ENCODE measurements at regions not wholly inside any gene's neighbourhood (a gene's known extent, or its start where the extent isn't known, plus 50 kb on each side); places are given as distances from the start of the nearest gene placed in this dataset.

DNA sequence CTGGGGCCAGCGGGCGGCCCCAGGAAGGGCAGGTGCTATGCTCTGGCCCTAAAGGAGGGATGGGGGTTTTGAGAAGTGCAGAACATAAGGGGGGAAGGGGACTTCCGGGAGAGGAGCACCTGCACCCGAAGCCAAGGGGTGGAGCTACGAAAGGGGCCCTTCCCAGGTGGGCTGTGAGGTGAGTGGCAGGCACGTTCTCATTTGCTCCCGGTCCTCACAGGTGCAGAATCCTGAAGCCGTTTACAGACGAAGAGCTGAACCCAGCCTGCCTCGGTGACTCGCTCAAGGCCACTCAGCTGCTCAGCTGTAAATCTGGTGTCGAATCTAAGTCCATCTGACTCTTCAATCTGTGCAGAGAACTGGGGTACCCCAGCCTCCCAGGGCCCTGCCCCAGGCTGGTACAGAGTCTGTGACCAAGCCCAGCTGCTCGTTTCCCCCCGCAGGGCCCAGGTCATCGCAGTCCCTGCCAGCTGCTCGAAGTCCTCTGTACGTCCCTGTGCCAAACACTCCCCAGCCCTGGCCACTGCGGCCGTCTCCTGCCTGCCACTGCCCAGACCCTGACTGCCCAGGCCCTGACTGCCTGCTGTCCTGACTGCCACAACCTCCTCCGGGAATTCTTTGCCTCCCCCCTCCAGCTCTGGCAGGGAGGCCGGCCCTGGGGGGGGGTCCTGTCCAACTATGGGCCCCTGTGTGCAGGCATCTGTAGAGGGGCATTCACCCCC lies 53.8 kb upstream of the RXRA start:
- ATAC-seq: no peak
- no peaks in the 10 kb centered on the region for H3K9me3 ChIP-seq
- no peak for DNase-seq
- TF ChIP-seq, protein P1, sequence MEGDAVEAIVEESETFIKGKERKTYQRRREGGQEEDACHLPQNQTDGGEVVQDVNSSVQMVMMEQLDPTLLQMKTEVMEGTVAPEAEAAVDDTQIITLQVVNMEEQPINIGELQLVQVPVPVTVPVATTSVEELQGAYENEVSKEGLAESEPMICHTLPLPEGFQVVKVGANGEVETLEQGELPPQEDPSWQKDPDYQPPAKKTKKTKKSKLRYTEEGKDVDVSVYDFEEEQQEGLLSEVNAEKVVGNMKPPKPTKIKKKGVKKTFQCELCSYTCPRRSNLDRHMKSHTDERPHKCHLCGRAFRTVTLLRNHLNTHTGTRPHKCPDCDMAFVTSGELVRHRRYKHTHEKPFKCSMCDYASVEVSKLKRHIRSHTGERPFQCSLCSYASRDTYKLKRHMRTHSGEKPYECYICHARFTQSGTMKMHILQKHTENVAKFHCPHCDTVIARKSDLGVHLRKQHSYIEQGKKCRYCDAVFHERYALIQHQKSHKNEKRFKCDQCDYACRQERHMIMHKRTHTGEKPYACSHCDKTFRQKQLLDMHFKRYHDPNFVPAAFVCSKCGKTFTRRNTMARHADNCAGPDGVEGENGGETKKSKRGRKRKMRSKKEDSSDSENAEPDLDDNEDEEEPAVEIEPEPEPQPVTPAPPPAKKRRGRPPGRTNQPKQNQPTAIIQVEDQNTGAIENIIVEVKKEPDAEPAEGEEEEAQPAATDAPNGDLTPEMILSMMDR (IDR thresholded peaks at IDR 0.05): no peak
- no peak overlapping the region for H3K27ac ChIP-seq
- H3K27me3 ChIP-seq: no peaks in the 10 kb centered on the region
- no peaks in the 10 kb centered on the region for H3K36me3 ChIP-seq
- H3K4me1 ChIP-seq: no peaks in the 10 kb centered on the region
- intact Hi-C loops (cut with DNase I): no loop called here
- no peak overlapping the region for H3K4me3 ChIP-seq

DNA sequence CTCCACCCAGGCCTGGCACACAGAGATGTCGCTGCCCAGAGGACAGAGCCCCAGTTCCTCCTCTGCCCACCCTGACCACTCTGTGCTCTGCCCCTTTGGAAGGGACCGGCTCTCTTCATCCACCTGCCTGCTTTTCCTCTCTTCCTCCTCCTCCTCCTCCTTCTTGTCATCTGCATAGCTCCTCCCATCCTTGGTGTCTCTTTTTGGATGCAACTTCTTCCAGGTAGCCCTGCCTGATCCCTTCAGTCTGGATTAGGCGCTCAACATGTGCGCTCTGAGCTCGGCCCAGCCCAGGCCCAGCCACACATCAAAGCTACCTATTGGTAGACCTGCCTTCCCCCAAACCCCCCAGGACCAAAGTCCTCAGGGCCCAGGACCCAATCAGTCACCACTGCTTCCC lies 52.6 kb upstream of the RXRA start:
- no peak for DNase-seq
- TF ChIP-seq, protein P1 (IDR thresholded peaks at IDR 0.05): no peak
- no peak overlapping the region for H3K27ac ChIP-seq
- H3K27me3 ChIP-seq: no peaks in the 10 kb centered on the region
- no peak overlapping the region for H3K4me3 ChIP-seq
- no peak for ATAC-seq
- intact Hi-C loops (cut with DNase I): no loop called here
- H3K9me3 ChIP-seq: no peaks in the 10 kb centered on the region
- H3K4me1 ChIP-seq: no peaks in the 10 kb centered on the region
- no peaks in the 10 kb centered on the region for H3K36me3 ChIP-seq

DNA sequence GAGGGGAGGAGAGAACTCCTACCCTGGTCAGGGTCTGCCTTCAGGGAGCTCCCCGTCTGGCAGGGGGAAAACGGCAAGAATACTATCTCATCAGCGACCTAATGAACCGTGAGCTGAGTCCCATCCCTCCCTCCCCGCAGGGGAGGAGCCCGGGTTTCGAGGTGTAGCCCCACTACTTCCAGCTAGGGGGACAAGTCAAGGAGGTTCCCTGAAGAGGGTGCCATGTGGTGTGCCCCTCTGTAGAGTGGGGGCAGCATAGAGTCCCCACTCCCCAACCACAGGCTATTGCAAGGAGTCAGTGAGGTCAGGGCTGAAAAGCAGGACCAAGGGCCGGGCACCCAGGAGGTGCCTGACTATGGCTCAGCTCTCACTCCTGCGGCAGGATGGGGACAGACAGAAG lies 50.9 kb upstream of the RXRA start:
- TF ChIP-seq, protein P1 (IDR thresholded peaks at IDR 0.05): no peak
- intact Hi-C loops (cut with DNase I): no loop called here
- no peak for ATAC-seq

GRCh38 chr9:134276453-134277245 lies 49.6 kb upstream of the RXRA start:
- DNase-seq (no peak), ATAC-seq (no peak)
- intact Hi-C loops (cut with DNase I): no loop called here
- no peak overlapping the region for H3K4me3 ChIP-seq
- no peak overlapping the region for H3K27ac ChIP-seq
- no peaks in the 10 kb centered on the region for H3K36me3 ChIP-seq
- TF ChIP-seq, protein P1 (IDR thresholded peaks at IDR 0.05): no peak
- H3K4me1 ChIP-seq: no peaks in the 10 kb centered on the region
- H3K9me3 ChIP-seq: no peaks in the 10 kb centered on the region
- no peaks in the 10 kb centered on the region for H3K27me3 ChIP-seq

More for the DNA sequence above, 50.9 kb upstream of the RXRA start:
- no peaks in the 10 kb centered on the region for H3K9me3 ChIP-seq
- no peaks in the 10 kb centered on the region for H3K36me3 ChIP-seq
- no peaks in the 10 kb centered on the region for H3K4me1 ChIP-seq
- H3K27me3 ChIP-seq: no peaks in the 10 kb centered on the region
- no peak for DNase-seq
- no peak overlapping the region for H3K4me3 ChIP-seq
- no peak overlapping the region for H3K27ac ChIP-seq
